Dermis microvascular lymphatic vessel endothelial cell (primary cell): ENCODE measurements at regions not wholly inside any gene's neighbourhood (a gene's known extent, or its start where the extent isn't known, plus 50 kb on each side); places are given as distances from the start of the nearest gene placed in this dataset.
"Not testable (repeated sequence)": the region's sequence is repeated elsewhere in the genome, so short reads cannot be mapped to it uniquely, and the experiment has no call there.

Source experiments
- DNase-seq, 2 donors: peaks; one replicate each; pipeline versions ENCODE4 v3.0.0 to v3.0.0-alpha.2; 2010; ENCODE audit warnings: low read depth in 2 of 2

DNA sequence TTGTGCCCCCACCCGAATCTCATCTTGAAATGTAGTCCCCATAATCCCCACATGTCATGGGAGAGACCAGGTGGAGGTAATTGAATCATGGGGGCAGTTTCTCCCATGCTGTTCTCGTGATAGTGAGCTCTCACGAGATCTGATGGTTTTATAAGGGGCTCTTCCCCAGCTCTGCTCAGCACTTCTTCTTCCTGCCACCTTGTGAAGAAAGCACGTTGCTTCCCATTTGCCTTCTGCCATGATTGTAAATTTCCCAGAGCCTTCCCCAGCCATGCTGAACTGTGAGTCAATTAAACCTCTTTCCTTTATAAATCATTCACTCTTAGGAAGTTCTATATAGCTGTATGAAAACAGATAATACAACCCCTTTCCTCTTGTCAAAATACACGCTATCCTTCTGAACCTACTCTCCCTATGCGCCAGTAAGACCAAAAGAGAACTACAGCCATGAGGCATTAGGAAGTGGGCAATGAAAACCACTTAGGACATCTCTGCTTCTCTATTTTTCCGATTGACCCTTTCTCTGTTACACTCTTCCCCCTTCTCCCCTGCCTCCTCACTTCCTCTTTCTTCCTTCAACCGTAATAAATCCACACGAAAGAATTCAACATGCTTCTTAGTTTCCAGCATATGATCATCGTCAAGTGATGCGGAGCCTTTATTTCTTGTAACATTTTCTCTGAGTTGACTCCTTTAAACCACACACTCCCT, 101.2 kb upstream of the WDR11 start:
- DNase-seq: no peak

DNA sequence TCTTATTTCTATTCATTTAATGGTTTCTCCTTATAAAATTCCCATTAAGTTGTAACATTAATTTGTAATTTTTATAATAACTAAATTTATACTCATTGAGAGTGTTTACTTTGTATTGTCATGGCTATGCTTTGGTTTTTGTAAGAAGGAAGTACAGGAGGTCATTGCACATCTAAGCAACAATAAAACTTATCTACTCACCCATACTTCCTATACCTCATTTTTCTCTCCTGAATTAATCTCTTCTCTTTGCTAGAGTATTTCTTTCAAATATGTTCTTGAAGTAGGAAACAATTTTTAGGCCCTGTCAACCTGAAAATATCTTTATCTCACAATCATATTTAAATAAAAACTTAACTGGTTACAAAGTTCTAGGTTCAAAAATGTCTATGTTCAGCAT, 95.4 kb upstream of the WDR11 start:
- no peak for DNase-seq

DNA sequence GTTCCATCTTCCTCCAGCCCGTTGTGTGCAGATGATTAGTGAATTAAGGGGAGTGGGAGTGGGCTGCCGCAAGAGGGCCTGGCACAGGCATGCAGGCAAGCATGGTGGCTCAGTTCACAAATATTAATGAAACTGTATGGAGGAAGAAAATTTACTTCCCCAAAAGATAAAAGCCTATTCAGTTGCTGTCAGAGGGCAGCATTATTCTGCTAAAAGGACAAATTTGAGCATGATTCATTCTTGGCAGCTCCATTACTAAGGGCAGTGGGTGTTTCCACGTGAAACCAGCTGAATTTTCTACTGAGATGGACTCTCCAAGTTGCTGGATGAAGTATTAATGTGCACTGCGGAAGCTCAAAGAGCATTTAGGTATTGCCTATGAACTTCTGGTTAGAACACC, 90.9 kb upstream of the WDR11 start:
- DNase-seq: no peak

DNA sequence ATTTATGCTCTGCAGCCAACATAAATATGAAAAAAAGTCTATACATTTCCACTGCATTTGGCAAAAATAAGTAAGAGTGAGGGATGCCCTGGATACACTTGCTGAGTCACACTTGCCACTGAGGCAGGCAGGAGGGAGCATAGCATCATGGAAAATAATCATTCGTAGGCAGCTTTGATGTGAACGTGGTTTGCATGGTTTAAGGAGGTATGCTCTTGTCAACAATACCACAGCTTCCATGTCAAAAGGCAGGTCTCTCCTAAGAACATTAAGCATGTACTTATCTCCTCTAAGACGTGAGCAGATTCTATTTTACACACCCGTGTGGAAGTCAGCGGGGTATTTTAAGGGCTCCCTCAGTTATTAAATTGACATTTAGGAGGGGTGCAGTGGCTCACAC, 89.2 kb upstream of the WDR11 start:
- DNase-seq: no peak

DNA sequence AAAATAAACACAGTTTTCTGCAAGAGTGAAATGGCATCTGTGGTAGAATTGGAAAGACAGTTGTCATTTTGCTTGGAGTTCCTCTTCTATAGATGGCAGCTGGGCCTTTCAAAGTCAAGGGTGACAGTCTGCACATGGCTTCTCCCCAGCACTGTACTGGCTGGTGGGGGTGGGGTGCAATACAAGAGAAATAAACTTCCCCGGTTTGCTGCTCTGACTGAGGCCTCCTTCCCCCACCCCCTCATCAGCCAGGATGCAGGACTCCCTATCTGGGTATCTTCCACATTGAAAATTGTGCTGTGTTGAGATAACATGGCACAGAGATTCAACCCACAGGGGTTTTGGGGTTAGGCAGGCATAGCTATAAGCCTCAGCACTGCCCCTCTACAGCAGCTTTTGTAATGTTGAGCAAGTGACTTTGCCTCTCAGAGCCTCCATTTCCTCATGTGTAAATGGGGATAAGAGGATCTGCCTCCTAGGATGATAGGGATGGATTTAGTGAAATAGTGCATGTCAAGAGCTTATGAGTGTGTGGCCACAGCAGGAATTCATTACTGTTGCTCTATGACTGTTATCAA, 85.8 kb upstream of the WDR11 start:
- no peak for DNase-seq

GRCh38 chr10:120768227-120768626, 82.9 kb upstream of the WDR11 start:
- no peak for DNase-seq

DNA sequence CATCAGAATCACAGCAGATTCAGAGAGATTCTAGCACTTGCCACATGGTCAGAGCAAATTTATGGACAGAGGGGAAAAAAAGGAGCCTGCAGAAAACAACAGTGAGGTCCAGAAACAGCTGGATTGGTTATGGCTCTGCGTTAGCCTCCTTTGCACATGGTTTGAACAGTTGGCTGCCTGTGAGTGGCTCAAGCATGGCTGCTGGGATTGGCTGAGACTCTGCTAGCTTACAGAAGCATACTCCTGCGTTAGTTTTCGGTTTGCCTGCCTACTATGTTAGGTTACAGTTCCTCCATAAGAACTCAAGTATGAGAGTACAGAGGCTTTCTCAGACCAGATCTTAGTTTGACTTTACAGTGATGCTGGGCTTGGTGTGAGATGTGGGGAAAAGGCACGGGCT, 80.7 kb upstream of the WDR11 start:
- no peak for DNase-seq

GRCh38 chr10:120776442-120776841, 74.7 kb upstream of the WDR11 start:
- no peak for DNase-seq

GRCh38 chr10:120782336-120782735, 68.8 kb upstream of the WDR11 start:
- DNase-seq: no peak

DNA sequence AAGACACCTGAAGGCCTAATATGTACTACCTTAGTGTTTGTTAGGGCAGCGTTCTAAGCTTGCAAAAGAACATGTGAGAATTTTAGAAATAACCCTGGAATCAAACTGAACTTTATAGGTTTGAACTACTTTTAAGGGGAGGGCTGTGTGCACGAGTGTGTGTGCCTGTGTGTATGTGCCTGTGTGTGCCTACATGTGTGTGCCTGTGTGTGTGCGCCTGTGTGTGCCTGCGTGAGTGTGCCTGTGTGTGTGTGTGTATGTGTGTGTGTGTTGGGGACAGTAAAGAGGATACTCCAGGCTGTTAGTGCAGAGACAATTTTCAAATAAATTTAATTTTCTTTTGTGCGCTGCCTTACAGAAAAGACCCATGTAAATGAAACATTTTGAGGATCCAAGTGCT, 68.1 kb upstream of the WDR11 start:
- no peak for DNase-seq

DNA sequence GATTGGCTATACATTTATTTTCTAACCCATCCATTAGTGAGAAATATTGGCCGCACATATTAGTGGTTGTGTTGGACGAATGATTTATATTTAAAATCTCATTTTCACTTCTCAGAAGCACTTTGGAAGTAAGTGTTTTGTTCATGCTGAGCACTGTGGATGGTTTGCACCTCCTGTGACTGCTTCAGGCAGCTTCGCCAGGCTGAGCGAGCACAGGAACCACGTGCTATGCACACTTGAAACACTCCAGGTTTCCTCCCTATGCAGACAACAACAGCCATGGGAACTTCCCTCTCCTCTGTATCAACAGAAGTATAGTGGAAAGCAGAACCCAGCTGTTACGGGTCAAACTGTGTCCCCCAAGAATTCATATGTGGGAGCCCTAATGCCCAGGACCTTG, 67.3 kb upstream of the WDR11 start:
- no peak for DNase-seq

GRCh38 chr10:120788771-120789170, 62.4 kb upstream of the WDR11 start:
- no peak for DNase-seq

DNA sequence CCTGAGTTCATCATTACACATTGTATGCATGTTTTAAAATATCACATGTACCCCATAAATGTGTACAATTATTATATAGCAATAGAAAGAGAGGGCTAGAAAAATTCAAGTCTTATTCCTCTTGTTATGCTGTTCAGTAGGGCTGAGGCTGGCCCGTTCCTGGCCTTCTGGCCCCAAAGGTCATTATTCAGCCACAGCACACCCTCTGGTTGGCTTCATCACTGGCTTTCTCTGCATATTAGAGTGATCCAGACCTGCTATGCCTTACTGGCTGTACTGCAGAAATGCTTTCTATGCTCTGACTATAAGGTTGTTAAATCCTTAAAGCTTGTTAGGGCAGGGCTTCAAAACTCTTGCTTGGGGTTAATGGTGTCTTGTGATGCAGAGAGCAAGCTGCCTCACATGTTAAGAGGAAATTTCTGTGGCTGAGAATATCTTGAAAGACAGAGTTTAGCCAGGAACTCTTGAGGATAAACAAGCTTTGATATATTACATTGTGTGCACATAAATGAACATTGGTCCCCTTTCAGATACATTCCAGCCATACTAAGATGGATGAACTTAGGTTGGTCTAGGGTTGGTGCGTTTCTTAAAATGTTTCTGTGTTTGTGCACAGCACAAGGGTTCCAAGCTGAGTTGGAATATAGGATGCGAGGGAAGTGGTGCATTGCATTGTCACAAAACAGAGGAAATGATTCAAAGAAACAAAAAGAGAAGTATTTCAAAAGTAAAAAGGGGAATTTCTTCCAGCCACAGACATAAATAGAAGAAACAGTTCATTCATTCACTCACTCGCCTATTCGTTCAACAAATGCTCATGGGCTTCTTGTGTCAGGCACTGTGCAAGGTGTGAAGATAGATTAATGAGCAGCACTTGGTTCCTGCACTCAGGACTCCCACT, 61.6 kb upstream of the WDR11 start:
- no peak for DNase-seq

DNA sequence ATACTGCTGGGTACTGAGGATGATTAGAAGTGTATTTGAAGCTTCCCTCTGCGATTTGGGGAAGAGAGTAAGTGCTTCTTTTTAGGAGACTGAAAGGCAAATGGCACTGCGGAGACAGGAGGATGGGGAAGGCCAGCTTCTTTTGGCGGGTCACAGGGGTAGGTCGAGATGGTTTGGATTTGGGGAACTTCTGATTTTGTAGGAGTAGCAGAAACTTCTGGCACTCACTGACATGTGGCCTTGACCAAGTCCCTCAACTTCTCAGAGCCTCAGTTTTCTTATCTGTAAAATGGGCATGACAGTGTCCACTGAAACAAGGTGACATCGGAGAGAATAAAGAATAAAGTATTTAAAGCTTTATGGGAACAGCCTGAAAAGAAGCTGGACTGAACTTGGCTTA, 59.8 kb upstream of the WDR11 start:
- DNase-seq: no peak

DNA sequence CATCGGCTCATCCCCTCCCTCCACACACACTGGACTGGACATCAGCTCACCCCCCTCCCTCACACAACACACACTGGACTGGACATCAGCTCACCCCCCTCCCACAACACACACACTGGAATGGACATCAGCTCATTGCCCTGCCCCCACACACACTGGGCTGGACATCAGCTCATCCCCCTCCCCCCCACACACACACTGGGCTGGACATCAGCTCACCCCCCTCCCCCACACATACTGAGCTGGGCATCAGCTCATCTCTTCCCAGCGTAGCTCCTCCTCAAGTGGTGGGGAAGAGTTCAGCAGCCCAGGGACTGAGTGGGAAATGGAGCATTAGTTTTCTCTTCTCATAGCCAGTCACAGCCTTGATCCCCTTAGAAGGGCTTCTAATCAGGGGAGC, 58.1 kb upstream of the WDR11 start:
- DNase-seq: no peak

- DNase-seq: no peak
Measured at GRCh38 chr10:120794390-120794789, 56.8 kb upstream of the WDR11 start.

GRCh38 chr10:120798276-120798675, 52.9 kb upstream of the WDR11 start:
- not testable (repeated sequence) for DNase-seq

DNA sequence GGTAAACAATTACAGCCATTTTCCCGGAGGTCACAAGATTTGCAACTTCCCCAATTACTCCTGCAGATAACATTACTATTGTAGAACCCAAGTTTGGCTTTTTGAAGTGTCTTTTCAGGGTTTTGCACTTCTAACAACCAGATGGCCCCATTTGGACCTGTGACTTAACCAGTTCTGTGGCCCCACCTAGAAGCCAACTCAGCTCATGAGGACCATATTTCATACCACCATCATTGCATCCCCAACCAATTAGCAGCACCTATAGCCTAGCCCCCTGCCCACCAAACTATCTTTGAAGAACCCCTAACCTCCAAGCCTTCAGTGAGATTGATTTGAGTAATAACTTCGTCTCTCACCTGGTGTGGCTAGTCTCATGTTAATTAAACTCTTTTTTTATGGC, 51.3 kb upstream of the WDR11 start:
- no peak for DNase-seq

GRCh38 chr10:120800528-120801323, 50.4 kb upstream of the WDR11 start:
- DNase-seq: no peak
